NB4 (cell line): ENCODE measurements at regions not wholly inside any gene's neighbourhood (a gene's known extent, or its start where the extent isn't known, plus 50 kb on each side); places are given as distances from the start of the nearest gene placed in this dataset.
"Not testable (repeated sequence)": the region's sequence is repeated elsewhere in the genome, so short reads cannot be mapped to it uniquely, and the experiment has no call there.

ENCODE experiments used
- MAX ChIP-seq: IDR thresholded peaks from 2 replicates; pipeline ENCODE4 v1.6.1; 2011; ENCODE audit warnings: low read depth, low read length
- MYC ChIP-seq: IDR thresholded peaks from 2 replicates; pipeline ENCODE4 v1.6.1; 2011; ENCODE audit warnings: low read depth, low read length
- POLR2A ChIP-seq: IDR thresholded peaks from 2 replicates; pipeline ENCODE4 v1.6.1; 2011; ENCODE audit warnings: mild to moderate bottlenecking; ENCODE audit not compliant: insufficient read length; ENCODE audit errors: extremely low read depth
- TF ChIP-seq, protein P1 (sequence below): IDR thresholded peaks from one replicate; pipeline ENCODE4 v1.5.1; 2012; ENCODE audit warnings: low read depth, low read length

DNA sequence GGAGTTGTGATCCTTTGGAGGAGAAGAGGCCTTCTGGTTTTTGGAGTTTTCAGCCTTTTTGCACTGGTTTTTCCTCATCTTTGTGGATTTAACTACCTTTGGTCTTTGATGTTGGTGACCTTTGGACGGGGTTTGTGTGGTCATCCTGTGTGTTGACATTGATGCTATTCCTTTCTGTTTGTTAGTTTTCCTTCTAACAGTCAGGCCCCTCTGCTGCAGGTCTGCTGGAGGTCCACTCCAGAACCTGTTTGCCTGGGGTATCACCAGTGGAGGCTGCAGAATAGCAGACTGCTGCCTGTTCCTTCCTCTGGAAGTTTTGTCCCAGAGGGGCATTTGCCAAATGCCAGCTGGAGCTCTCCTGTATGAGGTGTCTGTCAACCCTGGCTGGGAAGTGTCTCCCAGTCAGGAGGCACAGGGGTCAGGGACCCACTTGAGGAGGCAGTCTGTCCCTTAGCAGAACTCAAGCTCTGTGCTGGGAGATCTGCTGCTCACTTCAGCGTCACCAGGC lies 149.4 kb upstream of the G2E3 start:
- TF ChIP-seq, protein P1, sequence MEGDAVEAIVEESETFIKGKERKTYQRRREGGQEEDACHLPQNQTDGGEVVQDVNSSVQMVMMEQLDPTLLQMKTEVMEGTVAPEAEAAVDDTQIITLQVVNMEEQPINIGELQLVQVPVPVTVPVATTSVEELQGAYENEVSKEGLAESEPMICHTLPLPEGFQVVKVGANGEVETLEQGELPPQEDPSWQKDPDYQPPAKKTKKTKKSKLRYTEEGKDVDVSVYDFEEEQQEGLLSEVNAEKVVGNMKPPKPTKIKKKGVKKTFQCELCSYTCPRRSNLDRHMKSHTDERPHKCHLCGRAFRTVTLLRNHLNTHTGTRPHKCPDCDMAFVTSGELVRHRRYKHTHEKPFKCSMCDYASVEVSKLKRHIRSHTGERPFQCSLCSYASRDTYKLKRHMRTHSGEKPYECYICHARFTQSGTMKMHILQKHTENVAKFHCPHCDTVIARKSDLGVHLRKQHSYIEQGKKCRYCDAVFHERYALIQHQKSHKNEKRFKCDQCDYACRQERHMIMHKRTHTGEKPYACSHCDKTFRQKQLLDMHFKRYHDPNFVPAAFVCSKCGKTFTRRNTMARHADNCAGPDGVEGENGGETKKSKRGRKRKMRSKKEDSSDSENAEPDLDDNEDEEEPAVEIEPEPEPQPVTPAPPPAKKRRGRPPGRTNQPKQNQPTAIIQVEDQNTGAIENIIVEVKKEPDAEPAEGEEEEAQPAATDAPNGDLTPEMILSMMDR = not testable (repeated sequence)
- not testable (repeated sequence) for TF ChIP-seq POLR2A, MYC, MAX
